ENCODE measurements at regions not wholly inside any gene's neighbourhood (a gene's known extent, or its start where the extent isn't known, plus 50 kb on each side); places are given as distances from the start of the nearest gene placed in this dataset.
A peak's percentile ranks its signal among the peaks of the same experiment; 100 is the strongest.

DNA sequence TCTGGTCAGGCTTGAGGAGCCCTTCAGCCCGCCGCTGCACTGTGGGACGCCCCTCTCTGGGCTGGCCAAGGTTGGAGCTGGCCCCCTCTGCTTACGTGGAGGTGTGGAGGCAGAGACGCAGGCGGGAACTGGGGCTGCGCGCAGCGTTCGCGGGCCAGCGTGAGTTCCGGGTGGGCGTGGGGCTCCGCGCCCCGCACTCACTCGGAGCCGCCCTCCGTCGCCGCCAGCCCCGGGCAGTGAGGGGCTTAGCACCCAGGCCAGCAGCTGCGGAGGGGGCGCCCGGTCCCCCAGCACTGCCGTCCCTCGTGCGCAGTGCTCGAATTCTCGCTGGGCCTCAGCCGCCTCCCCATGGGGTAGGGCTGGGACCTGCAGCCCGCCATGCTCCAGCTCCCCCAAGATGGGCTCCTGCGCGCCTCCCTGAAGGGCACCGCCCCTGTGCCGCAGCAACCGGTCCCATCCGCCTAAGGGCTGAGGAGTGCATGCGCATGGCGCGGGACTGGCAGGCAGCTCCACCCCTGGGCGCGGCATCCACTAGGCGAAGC is 695.9 kb downstream of the EPHA7 start:
- peak; percentile 48 for DNase-seq (ENCODE audit: low spot score)
- in situ Hi-C loops (cut with MboI; ENCODE audit: low sequenced_read_pairs, unreplicated experiment), result no loop called here
- TF ChIP-seq CTCF (IDR thresholded peaks at IDR 0.05; ENCODE audit: borderline replicate concordance, control extremely low read depth, extremely low read depth, insufficient read depth, missing control alignments), result no peak

DNA sequence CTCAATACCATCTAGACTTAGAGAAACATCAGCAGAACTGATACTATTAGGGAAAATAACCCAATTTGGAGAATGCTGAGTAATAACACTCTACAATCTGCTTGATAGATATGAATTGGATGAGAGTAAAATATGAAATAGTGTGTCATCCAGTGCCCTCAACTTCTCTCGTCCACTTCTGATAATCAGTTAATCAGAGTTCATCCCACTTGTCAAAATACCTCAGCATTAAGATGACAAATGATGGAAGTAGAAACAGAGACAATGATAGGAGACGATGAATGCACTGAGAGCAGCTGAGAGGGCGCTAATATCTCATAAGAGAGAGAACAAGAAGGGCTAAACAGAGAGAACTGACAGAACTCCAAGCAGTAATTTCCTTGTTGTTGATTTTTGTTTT is 699.6 kb downstream of the EPHA7 start:
- no peak for DNase-seq (ENCODE audit: low spot score)
- no peak for TF ChIP-seq CTCF (IDR thresholded peaks at IDR 0.05; ENCODE audit: borderline replicate concordance, control extremely low read depth, extremely low read depth, insufficient read depth, missing control alignments)
- in situ Hi-C loops (cut with MboI; ENCODE audit: low sequenced_read_pairs, unreplicated experiment), result no loop called here

DNA sequence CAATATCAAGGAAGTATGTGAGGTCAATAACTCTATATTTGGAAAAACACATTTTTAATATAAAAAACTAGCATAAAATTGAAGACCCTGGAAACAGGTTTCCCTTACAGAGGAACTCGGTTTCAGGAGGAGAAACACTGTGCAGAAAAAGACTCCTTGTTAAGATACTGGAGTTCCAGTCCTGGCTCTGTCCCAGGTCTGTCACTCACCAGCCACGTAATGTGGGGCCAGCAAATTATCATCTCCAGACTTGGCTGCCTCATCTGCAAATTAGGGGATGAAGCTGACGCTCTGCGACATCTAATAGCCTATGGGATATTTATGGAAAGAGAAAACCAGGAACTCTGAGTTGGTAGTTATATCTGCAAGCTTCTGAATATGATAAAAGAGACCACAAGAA is 702.7 kb downstream of the EPHA7 start:
- DNase-seq (ENCODE audit: low spot score), result no peak
- TF ChIP-seq CTCF (IDR thresholded peaks at IDR 0.05; ENCODE audit: borderline replicate concordance, control extremely low read depth, extremely low read depth, insufficient read depth, missing control alignments), result no peak
- in situ Hi-C loops (cut with MboI; ENCODE audit: low sequenced_read_pairs, unreplicated experiment), result no loop called here

DNA sequence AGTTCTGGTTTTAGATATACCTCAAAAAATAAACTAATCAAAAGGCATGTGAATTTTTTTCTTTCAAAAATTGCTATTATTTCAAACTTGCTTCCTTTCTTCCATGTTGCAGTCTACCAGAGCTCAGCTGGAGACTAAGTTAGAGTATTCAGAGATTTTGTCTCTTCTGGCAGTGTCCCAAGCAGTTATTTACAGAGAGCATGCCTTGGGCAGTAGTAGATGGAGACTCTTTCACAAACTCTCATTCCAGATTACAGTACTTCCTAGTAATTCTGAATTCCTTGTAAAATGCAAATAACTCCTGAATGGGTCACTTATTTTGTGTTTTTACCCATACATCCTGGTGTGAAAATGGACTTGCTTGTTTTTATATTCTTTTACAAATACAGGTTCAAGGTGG is 703.4 kb downstream of the EPHA7 start:
- in situ Hi-C loops (cut with MboI; ENCODE audit: low sequenced_read_pairs, unreplicated experiment), result no loop called here
- no peak for DNase-seq (ENCODE audit: low spot score)
- TF ChIP-seq CTCF (IDR thresholded peaks at IDR 0.05; ENCODE audit: borderline replicate concordance, control extremely low read depth, extremely low read depth, insufficient read depth, missing control alignments), result no peak

DNA sequence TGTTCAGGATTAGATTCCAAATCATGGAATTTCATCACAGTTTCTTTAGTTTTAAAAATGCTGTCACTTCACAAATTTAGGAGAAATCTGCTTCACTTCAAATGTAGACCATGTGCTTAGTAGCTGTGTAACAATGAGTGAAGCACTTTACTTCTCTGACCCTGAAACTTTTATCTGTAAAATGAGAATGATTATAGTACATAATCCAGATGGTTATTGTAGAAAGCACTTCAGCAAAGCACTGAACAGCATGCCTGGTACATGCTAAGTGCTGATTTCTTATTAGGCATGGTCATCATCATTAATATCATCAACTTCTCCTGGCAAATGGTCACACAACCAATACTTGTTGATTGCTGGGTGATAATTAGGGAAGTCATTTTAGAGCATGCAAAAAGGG is 705.0 kb downstream of the EPHA7 start:
- in situ Hi-C loops (cut with MboI; ENCODE audit: low sequenced_read_pairs, unreplicated experiment), result no loop called here
- no peak for DNase-seq (ENCODE audit: low spot score)
- no peak for TF ChIP-seq CTCF (IDR thresholded peaks at IDR 0.05; ENCODE audit: borderline replicate concordance, control extremely low read depth, extremely low read depth, insufficient read depth, missing control alignments)

- DNase-seq (ENCODE audit: low spot score), result no peak
- no peak for TF ChIP-seq CTCF (IDR thresholded peaks at IDR 0.05; ENCODE audit: borderline replicate concordance, control extremely low read depth, extremely low read depth, insufficient read depth, missing control alignments)
- in situ Hi-C loops (cut with MboI; ENCODE audit: low sequenced_read_pairs, unreplicated experiment), result no loop called here
These were observed 709.3 kb downstream of the EPHA7 start for GRCh38 chr6:92710048-92710447.

- no peak for DNase-seq (ENCODE audit: low spot score)
- in situ Hi-C loops (cut with MboI; ENCODE audit: low sequenced_read_pairs, unreplicated experiment), result no loop called here
- no peak for TF ChIP-seq CTCF (IDR thresholded peaks at IDR 0.05; ENCODE audit: borderline replicate concordance, control extremely low read depth, extremely low read depth, insufficient read depth, missing control alignments)
These were observed 710.4 kb downstream of the EPHA7 start for GRCh38 chr6:92708945-92709344.

Measured in GM13976 (cell line).